ENCODE measurements at regions not wholly inside any gene's neighbourhood (a gene's known extent, or its start where the extent isn't known, plus 50 kb on each side); places are given as distances from the start of the nearest gene placed in this dataset.

DNA sequence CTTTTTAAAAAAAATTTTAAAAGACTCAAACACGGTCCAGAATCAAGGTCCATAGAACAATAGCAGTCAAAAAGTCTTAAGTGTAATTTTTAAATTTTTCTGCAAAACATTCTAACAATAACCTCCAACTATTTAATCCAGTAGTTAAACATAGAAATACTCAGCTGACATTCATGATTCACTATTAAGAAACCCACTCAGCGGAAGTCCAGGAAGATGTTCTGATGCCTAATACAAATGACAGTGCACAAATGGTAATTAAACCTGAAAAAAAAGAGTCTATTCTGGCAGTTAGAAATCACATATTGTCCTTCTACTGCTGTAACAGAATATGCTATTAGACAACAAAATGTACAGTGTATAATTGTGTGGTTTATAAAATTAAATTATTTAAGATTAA, 128.2 kb upstream of the BMP5 start:
- TF ChIP-seq EZH2 (IDR thresholded peaks at IDR 0.05; ENCODE audit: low read length, unreplicated experiment), result no peak
- TF ChIP-seq, protein P1, sequence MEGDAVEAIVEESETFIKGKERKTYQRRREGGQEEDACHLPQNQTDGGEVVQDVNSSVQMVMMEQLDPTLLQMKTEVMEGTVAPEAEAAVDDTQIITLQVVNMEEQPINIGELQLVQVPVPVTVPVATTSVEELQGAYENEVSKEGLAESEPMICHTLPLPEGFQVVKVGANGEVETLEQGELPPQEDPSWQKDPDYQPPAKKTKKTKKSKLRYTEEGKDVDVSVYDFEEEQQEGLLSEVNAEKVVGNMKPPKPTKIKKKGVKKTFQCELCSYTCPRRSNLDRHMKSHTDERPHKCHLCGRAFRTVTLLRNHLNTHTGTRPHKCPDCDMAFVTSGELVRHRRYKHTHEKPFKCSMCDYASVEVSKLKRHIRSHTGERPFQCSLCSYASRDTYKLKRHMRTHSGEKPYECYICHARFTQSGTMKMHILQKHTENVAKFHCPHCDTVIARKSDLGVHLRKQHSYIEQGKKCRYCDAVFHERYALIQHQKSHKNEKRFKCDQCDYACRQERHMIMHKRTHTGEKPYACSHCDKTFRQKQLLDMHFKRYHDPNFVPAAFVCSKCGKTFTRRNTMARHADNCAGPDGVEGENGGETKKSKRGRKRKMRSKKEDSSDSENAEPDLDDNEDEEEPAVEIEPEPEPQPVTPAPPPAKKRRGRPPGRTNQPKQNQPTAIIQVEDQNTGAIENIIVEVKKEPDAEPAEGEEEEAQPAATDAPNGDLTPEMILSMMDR (conservative IDR thresholded peaks at IDR 0.05; ENCODE audit: low read depth, low read length), result no peak
